Body of pancreas (tissue), 4 donors: ENCODE measurements at regions not wholly inside any gene's neighbourhood (a gene's known extent, or its start where the extent isn't known, plus 50 kb on each side); places are given as distances from the start of the nearest gene placed in this dataset.

Experiments
- POLR2A ChIP-seq, 3 donors: fragments of 450-650 bp; IDR thresholded peaks; one replicate each; pipeline ENCODE4 v1.6.1; 2016; ENCODE audit warnings: antibody characterized with exemption in 3 of 3, mild to moderate bottlenecking in 2 of 3
- TF ChIP-seq, protein P1 (sequence below), 7 experiments: fragments of 450-650 bp in 4 of 7; fragments of 200-600 bp in 3 of 7; sonication (generic) in 3 of 7; IDR thresholded peaks; one replicate each; pipeline ENCODE4 v1.5.1; 2016 to 2019; ENCODE audit warnings: antibody characterized with exemption in 7 of 7

DNA sequence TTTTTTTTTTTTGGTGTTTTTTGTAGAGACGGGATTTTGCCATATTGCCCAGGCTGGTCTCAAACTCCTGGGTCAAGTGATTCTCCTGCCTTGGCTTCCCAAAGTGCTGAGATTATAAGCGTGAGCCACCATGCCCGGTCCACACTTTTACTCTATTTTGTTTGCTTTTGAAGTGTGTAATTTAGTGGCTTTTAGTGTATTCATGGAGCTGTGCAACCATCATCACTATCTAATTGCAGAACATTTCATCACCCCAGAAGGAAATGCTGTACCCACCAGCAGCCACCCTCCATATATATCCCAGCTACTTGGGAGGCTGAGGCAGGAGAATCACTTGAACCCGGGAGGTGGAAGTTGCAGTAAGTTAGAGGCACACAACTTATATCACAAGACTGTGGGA, 136.9 kb upstream of the ERRFI1 start:
- TF ChIP-seq, protein P1, sequence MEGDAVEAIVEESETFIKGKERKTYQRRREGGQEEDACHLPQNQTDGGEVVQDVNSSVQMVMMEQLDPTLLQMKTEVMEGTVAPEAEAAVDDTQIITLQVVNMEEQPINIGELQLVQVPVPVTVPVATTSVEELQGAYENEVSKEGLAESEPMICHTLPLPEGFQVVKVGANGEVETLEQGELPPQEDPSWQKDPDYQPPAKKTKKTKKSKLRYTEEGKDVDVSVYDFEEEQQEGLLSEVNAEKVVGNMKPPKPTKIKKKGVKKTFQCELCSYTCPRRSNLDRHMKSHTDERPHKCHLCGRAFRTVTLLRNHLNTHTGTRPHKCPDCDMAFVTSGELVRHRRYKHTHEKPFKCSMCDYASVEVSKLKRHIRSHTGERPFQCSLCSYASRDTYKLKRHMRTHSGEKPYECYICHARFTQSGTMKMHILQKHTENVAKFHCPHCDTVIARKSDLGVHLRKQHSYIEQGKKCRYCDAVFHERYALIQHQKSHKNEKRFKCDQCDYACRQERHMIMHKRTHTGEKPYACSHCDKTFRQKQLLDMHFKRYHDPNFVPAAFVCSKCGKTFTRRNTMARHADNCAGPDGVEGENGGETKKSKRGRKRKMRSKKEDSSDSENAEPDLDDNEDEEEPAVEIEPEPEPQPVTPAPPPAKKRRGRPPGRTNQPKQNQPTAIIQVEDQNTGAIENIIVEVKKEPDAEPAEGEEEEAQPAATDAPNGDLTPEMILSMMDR (IDR thresholded peaks at IDR 0.05): no peak
- no peak for TF ChIP-seq POLR2A (IDR thresholded peaks at IDR 0.05)
